Vagina (tissue), 2 donors: ENCODE measurements at regions not wholly inside any gene's neighbourhood (a gene's known extent, or its start where the extent isn't known, plus 50 kb on each side); places are given as distances from the start of the nearest gene placed in this dataset.

Experiments used
- DNase-seq, 2 donors: peaks; one replicate each; pipeline ENCODE4 v3.0.0-alpha.2; 2017; ENCODE audit errors: extremely low spot score in 2 of 2
- H3K27ac ChIP-seq: fragments of 200-600 bp; sonication (generic); one replicate; pipeline ENCODE4 v1.5.1; 2019
- H3K27me3 ChIP-seq: fragments of 200-600 bp; sonication (generic); one replicate; pipeline ENCODE4 v1.5.1; 2019
- H3K36me3 ChIP-seq, 2 donors: fragments of 200-600 bp; sonication (generic); one replicate each; pipeline ENCODE4 v1.5.1; 2017 to 2019
- H3K4me1 ChIP-seq: fragments of 200-600 bp; sonication (generic); one replicate; pipeline ENCODE4 v1.5.1; 2019
- H3K4me3 ChIP-seq, 2 donors: fragments of 200-600 bp; sonication (generic); 1 replicate in 1 of 2; 2 replicates in 1 of 2; pipeline ENCODE4 v1.5.1; 2016 to 2019
- H3K9me3 ChIP-seq: fragments of 200-600 bp; sonication (generic); one replicate; pipeline ENCODE4 v1.5.1; 2019
- POLR2A ChIP-seq, 2 donors: fragments of 450-650 bp; IDR thresholded peaks; one replicate each; pipeline ENCODE4 v1.6.1; 2017; ENCODE audit warnings: antibody characterized with exemption in 2 of 2, mild to moderate bottlenecking in 2 of 2, moderate library complexity in 2 of 2
- POLR2AphosphoS5 ChIP-seq, 2 donors: sonication (generic); formaldehyde crosslinking; IDR thresholded peaks; one replicate each; pipeline ENCODE4 v1.9.0; 2017; ENCODE audit warnings: antibody characterized with exemption in 2 of 2, mild to moderate bottlenecking in 2 of 2, low read depth in 1 of 2; ENCODE audit not compliant: insufficient read depth in 1 of 2
- intact Hi-C: fragments of 100-400 bp; cut with DNase I; formaldehyde crosslinking; loops from one replicate; pipeline ENCODE4 v1.15.1; 2023
- TF ChIP-seq, protein P1 (sequence below), 3 experiments: fragments of 450-650 bp in 2 of 3; fragments of 200-600 bp in 1 of 3; sonication (generic) in 1 of 3; IDR thresholded peaks; one replicate each; pipeline ENCODE4 v1.5.1; 2017 to 2019; ENCODE audit warnings: antibody characterized with exemption in 3 of 3, mild to moderate bottlenecking in 2 of 3, moderate library complexity in 2 of 3

DNA sequence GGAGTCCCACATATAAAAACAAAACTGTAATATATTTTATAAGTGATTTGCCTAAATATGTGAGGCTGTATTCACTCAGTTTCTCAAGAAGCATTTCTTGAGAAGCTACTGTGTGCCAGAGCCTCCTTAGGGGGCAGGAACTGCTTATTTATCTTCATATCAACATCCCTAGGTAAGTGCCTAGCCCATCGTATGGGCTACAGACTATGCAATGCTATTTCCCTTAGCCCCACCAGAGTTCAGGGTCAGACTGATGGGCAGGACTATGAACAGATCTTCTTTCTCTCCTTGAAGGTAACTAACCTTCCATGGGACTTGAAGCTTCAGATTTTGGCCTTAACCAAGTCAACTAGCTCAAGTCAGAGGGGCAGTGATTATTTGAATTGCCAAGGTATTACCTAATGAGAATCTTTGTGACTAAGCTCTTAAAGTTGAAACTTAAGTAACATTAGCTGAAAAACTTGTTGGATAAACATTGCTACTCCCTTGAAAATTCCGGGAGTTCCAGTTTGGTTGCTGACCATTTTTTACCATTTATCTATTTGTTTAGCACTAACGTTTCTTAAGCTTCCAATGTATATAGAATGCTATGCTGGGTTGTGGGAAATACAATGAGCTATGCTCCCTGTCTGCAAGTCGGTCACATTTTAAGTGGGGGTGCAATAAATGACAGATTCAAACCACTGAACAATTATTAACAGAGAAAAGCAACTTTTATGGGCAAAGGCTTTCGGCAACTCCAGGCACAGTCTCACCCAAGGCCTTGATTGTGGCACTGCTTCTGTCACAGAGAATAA is 85.2 kb downstream of the GPR88 start:
- Histone ChIP-seq H3K4me3 (no peak overlapping the region), H3K9me3 (no peaks in the 10 kb centered on the region), H3K27ac (no peak overlapping the region), H3K27me3 (no peaks in the 10 kb centered on the region), H3K4me1 (peaks cover 16% of the 10 kb centered on the region), H3K36me3 (no peaks in the 10 kb centered on the region)
- no peak for DNase-seq
- intact Hi-C loops, result no loop called here
- TF ChIP-seq, protein P1, sequence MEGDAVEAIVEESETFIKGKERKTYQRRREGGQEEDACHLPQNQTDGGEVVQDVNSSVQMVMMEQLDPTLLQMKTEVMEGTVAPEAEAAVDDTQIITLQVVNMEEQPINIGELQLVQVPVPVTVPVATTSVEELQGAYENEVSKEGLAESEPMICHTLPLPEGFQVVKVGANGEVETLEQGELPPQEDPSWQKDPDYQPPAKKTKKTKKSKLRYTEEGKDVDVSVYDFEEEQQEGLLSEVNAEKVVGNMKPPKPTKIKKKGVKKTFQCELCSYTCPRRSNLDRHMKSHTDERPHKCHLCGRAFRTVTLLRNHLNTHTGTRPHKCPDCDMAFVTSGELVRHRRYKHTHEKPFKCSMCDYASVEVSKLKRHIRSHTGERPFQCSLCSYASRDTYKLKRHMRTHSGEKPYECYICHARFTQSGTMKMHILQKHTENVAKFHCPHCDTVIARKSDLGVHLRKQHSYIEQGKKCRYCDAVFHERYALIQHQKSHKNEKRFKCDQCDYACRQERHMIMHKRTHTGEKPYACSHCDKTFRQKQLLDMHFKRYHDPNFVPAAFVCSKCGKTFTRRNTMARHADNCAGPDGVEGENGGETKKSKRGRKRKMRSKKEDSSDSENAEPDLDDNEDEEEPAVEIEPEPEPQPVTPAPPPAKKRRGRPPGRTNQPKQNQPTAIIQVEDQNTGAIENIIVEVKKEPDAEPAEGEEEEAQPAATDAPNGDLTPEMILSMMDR (IDR thresholded peaks at IDR 0.05), result no peak
- no peak for TF ChIP-seq POLR2AphosphoS5 (IDR thresholded peaks at IDR 0.05; ENCODE audit: insufficient read depth in 1 of 2, low read depth in 1 of 2)
- TF ChIP-seq POLR2A (IDR thresholded peaks at IDR 0.05), result no peak

DNA sequence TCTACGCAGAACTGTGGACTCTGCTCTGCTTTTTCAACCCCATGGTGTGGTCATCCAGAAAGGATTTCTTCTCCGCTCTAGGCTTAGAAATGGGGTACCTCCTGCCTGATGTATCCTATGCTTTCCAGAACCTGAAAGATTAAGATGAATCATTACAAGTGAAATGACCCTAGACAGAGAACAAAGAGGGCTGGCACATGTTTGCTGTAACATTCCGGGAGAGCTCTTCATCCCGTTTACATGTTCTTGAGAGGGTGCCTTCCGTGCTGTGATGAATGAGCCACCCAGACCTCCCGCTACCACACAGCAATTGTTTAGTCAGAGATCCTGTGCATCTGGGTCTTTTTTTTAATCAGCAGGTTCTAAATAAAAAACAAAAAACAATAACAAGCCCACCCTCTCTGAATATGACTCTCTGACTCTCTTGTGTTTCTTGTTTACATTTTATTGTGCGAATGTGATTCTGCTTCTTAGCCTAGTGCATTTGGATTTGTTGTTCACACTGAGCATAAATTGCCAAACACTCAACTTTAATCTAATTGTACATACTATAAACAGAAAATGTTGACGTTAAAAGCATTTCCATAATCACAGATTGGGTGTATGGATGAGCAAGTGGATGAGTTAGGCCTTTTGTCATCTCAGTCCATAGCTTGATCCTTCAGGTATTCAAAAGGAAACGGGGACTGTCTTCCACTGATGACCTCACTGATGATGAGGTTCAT is 87.1 kb downstream of the GPR88 start:
- no peaks in the 10 kb centered on the region for H3K27me3 ChIP-seq
- no peak overlapping the region for H3K4me3 ChIP-seq
- H3K4me1 ChIP-seq, result peaks cover 16% of the 10 kb centered on the region
- DNase-seq, result no peak
- TF ChIP-seq POLR2A (IDR thresholded peaks at IDR 0.05) (no peak), POLR2AphosphoS5 (IDR thresholded peaks at IDR 0.05; ENCODE audit: insufficient read depth in 1 of 2, low read depth in 1 of 2) (no peak)
- TF ChIP-seq, protein P1 (IDR thresholded peaks at IDR 0.05), result no peak
- H3K36me3 ChIP-seq, result no peaks in the 10 kb centered on the region
- H3K9me3 ChIP-seq, result no peaks in the 10 kb centered on the region
- intact Hi-C loops, result no loop called here
- H3K27ac ChIP-seq, result no peak overlapping the region

DNA sequence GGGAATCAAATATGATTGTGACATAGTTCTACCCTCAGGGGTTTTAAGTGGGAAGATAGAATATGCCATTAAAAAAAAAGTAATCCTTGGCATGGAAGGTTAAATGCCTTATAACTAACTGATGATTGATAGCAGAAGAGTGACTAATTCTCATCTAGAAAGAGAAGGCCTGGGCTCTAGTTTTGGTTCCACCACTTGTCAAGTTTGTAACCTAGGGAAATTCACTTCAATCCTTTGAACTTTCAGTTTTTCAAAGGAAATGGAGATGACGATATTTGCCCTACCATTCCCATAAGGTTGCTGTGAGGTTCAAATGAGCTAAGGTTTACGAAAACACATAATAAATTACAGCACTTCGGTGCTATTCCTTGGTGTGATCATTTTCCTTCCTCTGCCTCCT is 88.5 kb downstream of the GPR88 start:
- H3K4me3 ChIP-seq, result no peak overlapping the region
- peaks cover 16% of the 10 kb centered on the region for H3K4me1 ChIP-seq
- H3K27me3 ChIP-seq, result no peaks in the 10 kb centered on the region
- H3K9me3 ChIP-seq, result no peaks in the 10 kb centered on the region
- no peaks in the 10 kb centered on the region for H3K36me3 ChIP-seq
- TF ChIP-seq POLR2A (IDR thresholded peaks at IDR 0.05) (no peak), POLR2AphosphoS5 (IDR thresholded peaks at IDR 0.05; ENCODE audit: insufficient read depth in 1 of 2, low read depth in 1 of 2) (no peak)
- TF ChIP-seq, protein P1 (IDR thresholded peaks at IDR 0.05), result no peak
- H3K27ac ChIP-seq, result no peak overlapping the region
- DNase-seq, result no peak
- intact Hi-C loops, result no loop called here

DNA sequence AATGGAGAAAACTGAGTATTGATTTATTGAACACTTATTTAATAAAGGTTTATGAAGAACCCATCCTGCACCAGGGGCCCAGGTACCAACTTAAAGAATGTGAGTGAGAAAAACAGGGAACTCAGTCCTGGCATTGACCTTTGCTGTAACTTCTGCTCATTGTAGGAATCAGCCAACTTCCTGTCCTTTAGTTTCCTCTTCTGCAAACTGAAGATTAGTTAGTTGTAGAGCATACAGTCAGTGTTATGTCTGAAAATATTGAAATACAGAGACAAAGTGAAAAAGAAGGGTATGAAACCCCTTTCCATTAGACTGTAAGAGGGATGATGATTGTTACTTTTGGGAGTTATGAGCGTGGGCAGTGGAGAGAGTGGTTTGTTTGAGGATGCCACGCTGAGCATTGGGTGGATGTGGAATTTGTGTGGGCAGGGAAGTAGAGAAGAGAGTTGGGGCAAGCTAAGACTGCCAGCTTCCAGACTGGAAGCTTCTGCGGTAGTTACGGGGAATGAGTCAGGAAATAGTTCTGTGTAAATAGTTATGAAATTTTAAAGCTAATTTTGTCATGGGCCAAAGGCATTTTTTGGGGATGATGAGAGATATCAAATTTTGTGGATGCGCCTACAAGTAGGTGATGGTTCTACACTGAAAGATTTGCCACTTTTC is 89.2 kb downstream of the GPR88 start:
- Histone ChIP-seq H3K9me3 (no peaks in the 10 kb centered on the region), H3K4me1 (peaks cover 14% of the 10 kb centered on the region), H3K27me3 (no peaks in the 10 kb centered on the region), H3K4me3 (no peak overlapping the region), H3K36me3 (no peaks in the 10 kb centered on the region), H3K27ac (no peak overlapping the region)
- DNase-seq, result no peak
- intact Hi-C loops, result no loop called here
- TF ChIP-seq POLR2A (IDR thresholded peaks at IDR 0.05) (no peak), POLR2AphosphoS5 (IDR thresholded peaks at IDR 0.05; ENCODE audit: insufficient read depth in 1 of 2, low read depth in 1 of 2) (no peak)
- TF ChIP-seq, protein P1 (IDR thresholded peaks at IDR 0.05), result no peak
